HCT116 (cell line): ENCODE measurements at regions not wholly inside any gene's neighbourhood (a gene's known extent, or its start where the extent isn't known, plus 50 kb on each side); places are given as distances from the start of the nearest gene placed in this dataset.

Experiments
- ATAC-seq: fragments of 200-7000 bp; cut with Tn5 transposase; 2 replicates; pipeline ENCODE4 v1.9.1; 2020; ENCODE audit warnings: mild to moderate bottlenecking, moderate library complexity
- BruUV-seq: library from RNA; stranded (reverse); fragments of 400-500 nt; replicated peaks from 2 replicates; lab custom pipeline; 2021; lab: Mats Ljungman, UMichigan
- CTCF ChIA-PET: fragments of 300-600 bp; sonication (Branson Sonifier 250); formaldehyde crosslinking; loops from one replicate; lab custom pipeline; 2021; ENCODE audit warnings: antibody characterized with exemption; lab: Charles Lee
- POLR2A ChIA-PET: fragments of 300-600, 350-600 bp; sonication (Branson Sonifier 250); formaldehyde crosslinking; loops from one replicate; lab custom pipeline; 2021; ENCODE audit warnings: antibody characterized with exemption; lab: Charles Lee
- RAD21 ChIA-PET, 2 experiments: fragments of 300-600 bp; sonication (Branson Sonifier 250); formaldehyde crosslinking; loops; one replicate each; lab custom pipeline; 2023; ENCODE audit warnings: low total read pairs in 2 of 2; ENCODE audit not compliant: uncharacterized antibody in 2 of 2, unreplicated experiment in 2 of 2, low non-redundant PET in 1 of 2; lab: Charles Lee
- DNase-seq: peaks from one replicate; pipeline ENCODE4 v3.0.0-alpha.2; 2010; ENCODE audit warnings: low read depth, low spot score
- H2AFZ ChIP-seq: fragments of 200-600 bp; shearing (Covaris generic), sonication (generic); 2 replicates; pipeline ENCODE4 v1.6.1; 2017; ENCODE audit warnings: low read depth, mixed run types, mixed read lengths, antibody characterized with exemption, low read length; ENCODE audit not compliant: poor library complexity, severe bottlenecking
- H3K27ac ChIP-seq: 2 replicates; pipeline ENCODE4 v1.5.1; 2012; ENCODE audit warnings: low read depth, low read length
- H3K27me3 ChIP-seq: fragments of 200-600 bp; sonication (generic); 2 replicates; pipeline ENCODE4 v1.6.1; 2016; ENCODE audit warnings: mixed run types, low read length, mixed read lengths; ENCODE audit not compliant: insufficient read depth
- H3K36me3 ChIP-seq, 2 experiments: fragments of 200-500 bp in 1 of 2; fragments of 200-600 bp in 1 of 2; sonication (Bioruptor generic) in 1 of 2; sonication (generic) in 1 of 2; 2 replicates each; pipeline versions ENCODE4 v1.5.1 to v1.6.1; 2014 to 2016; ENCODE audit warnings: low read length in 2 of 2, inconsistent platforms in 1 of 2, mixed read lengths in 1 of 2, mixed run types in 1 of 2; ENCODE audit not compliant: insufficient read depth in 2 of 2, control insufficient read depth in 1 of 2
- H3K4me1 ChIP-seq, 2 experiments: fragments of 200-600 bp in 1 of 2; sonication (generic) in 1 of 2; 2 replicates each; pipeline versions ENCODE4 v1.5.1 to v1.6.1; 2012 to 2017; ENCODE audit warnings: low read length in 2 of 2, inconsistent platforms in 1 of 2, mild to moderate bottlenecking in 1 of 2, mixed read lengths in 1 of 2, mixed run types in 1 of 2, moderate library complexity in 1 of 2; ENCODE audit not compliant: insufficient read depth in 2 of 2, control insufficient read depth in 1 of 2
- H3K4me2 ChIP-seq: fragments of 200-600 bp; sonication (generic); 2 replicates; pipeline ENCODE4 v1.6.1; 2017; ENCODE audit warnings: mixed run types, low read length, mixed read lengths
- H3K4me3 ChIP-seq, 2 experiments: fragments of 200-600 bp in 1 of 2; sonication (generic) in 1 of 2; replicated peaks in 1 of 2; 2 replicates each; pipeline ENCODE4 v1.5.1; 2011 to 2016; ENCODE audit warnings: low read length in 2 of 2, control low read depth in 1 of 2, low read depth in 1 of 2, mild to moderate bottlenecking in 1 of 2, mixed read lengths in 1 of 2, mixed run types in 1 of 2
- H3K79me2 ChIP-seq: fragments of 200-600 bp; sonication (generic); 2 replicates; pipeline ENCODE4 v1.6.1; 2017; ENCODE audit warnings: mild to moderate bottlenecking, mixed run types, low read length, moderate library complexity, mixed read lengths; ENCODE audit not compliant: insufficient read depth
- H3K9ac ChIP-seq: fragments of 200-600 bp; sonication (generic); 2 replicates; pipeline ENCODE4 v1.6.1; 2016; ENCODE audit warnings: low read length, mixed read lengths
- H3K9me2 ChIP-seq: fragments of 200-600 bp; sonication (generic), shearing (Covaris generic); 2 replicates; pipeline ENCODE4 v1.6.1; 2017; ENCODE audit warnings: mixed run types, mild to moderate bottlenecking, moderate library complexity; ENCODE audit not compliant: insufficient read depth
- H3K9me3 ChIP-seq, 2 experiments: fragments of 200-500 bp in 1 of 2; fragments of 200-600 bp in 1 of 2; sonication (Bioruptor generic) in 1 of 2; sonication (generic) in 1 of 2; 2 replicates each; pipeline ENCODE4 v1.6.1; 2014 to 2017; ENCODE audit warnings: low read length in 2 of 2, mixed read lengths in 2 of 2, inconsistent platforms in 1 of 2, low read depth in 1 of 2, mild to moderate bottlenecking in 1 of 2, mixed run types in 1 of 2, moderate library complexity in 1 of 2; ENCODE audit not compliant: control insufficient read depth in 1 of 2, insufficient read depth in 1 of 2
- H4K20me1 ChIP-seq: fragments of 200-600 bp; sonication (generic), shearing (Covaris generic); 2 replicates; pipeline ENCODE4 v1.6.1; 2017; ENCODE audit warnings: mixed run types, mild to moderate bottlenecking, moderate library complexity; ENCODE audit not compliant: insufficient read depth
- CBX3 ChIP-seq: IDR thresholded peaks from 2 replicates; pipeline ENCODE4 v1.6.1; 2012; ENCODE audit warnings: low read depth
- CTCF ChIP-seq, 3 experiments: fragments of 200-600 bp in 1 of 3; sonication (generic) in 1 of 3; IDR thresholded peaks in 2 of 3; conservative IDR thresholded peaks in 1 of 3; 2 replicates each; pipeline ENCODE4 v1.5.1; 2012 to 2017; ENCODE audit warnings: low read depth in 2 of 3, low read length in 2 of 3, antibody characterized with exemption in 1 of 3, borderline replicate concordance in 1 of 3, control low read depth in 1 of 3, mild to moderate bottlenecking in 1 of 3, mixed read lengths in 1 of 3, mixed run types in 1 of 3, moderate library complexity in 1 of 3; ENCODE audit not compliant: insufficient read depth in 1 of 3
- EGR1 ChIP-seq: IDR thresholded peaks from 2 replicates; pipeline ENCODE4 v1.6.1; 2012; ENCODE audit warnings: low read depth
- EZH2 ChIP-seq: fragments of 200-600 bp; sonication (generic); IDR thresholded peaks from 2 replicates; pipeline ENCODE4 v1.6.1; 2017; ENCODE audit warnings: antibody characterized with exemption, mixed run types
- FOSL1 ChIP-seq: IDR thresholded peaks from 2 replicates; pipeline ENCODE4 v1.6.1; 2012; ENCODE audit warnings: low read depth
- POLR2AphosphoS5 ChIP-seq: IDR thresholded peaks from 2 replicates; pipeline ENCODE4 v1.6.1; 2011; ENCODE audit warnings: mild to moderate bottlenecking, low read depth, low read length, moderate library complexity
- RAD21 ChIP-seq: IDR thresholded peaks from 2 replicates; pipeline ENCODE4 v1.6.1; 2012; ENCODE audit warnings: low read depth, mild to moderate bottlenecking
- SRF ChIP-seq: IDR thresholded peaks from 2 replicates; pipeline ENCODE4 v1.6.1; 2012; ENCODE audit warnings: low read depth
- TCF7L2 ChIP-seq: IDR thresholded peaks from 2 replicates; pipeline ENCODE4 v1.7.0; 2011; ENCODE audit warnings: borderline replicate concordance, inconsistent platforms; ENCODE audit not compliant: insufficient read depth, insufficient read length; ENCODE audit errors: extremely low read depth
- ZBTB33 ChIP-seq: IDR thresholded peaks from 2 replicates; pipeline ENCODE4 v1.6.1; 2011; ENCODE audit warnings: mild to moderate bottlenecking, low read length, moderate library complexity; ENCODE audit not compliant: insufficient replicate concordance; ENCODE audit errors: extremely low read depth
- ZFX ChIP-seq: fragments of 450-650 bp; IDR thresholded peaks from 2 replicates; pipeline ENCODE4 v1.6.1; 2017
- intact Hi-C: fragments of 100-400 bp; cut with micrococcal nuclease; formaldehyde crosslinking; loops from 2 replicates; pipeline ENCODE4 v1.10.0; 2022

- Histone ChIP-seq H3K4me2 (no peak overlapping the region), H3K4me3 (no peak overlapping the region), H3K9me2 (no peaks in the 10 kb centered on the region), H3K9me3 (peaks cover 0 to 3% of the 10 kb centered on the region in 2 experiments; a peak in 2 of 4 replicates), H3K9ac (no peak overlapping the region), H3K36me3 (no peaks in the 10 kb centered on the region), H3K27ac (no peak overlapping the region), H3K4me1 (no peaks in the 10 kb centered on the region), H2AFZ (no peak overlapping the region), H3K27me3 (no peaks in the 10 kb centered on the region)
- ATAC-seq (no peak), DNase-seq (no peak)
- CTCF ChIA-PET: no interaction called here
- no TSS peak for BruUV-seq
- intact Hi-C loops: no loop called here
- POLR2A ChIA-PET: no interaction called here
- no peak for TF ChIP-seq ZFX
- peak in 2 of 3 experiments; percentile 42 to 53; a peak in 4 of 6 replicates for TF ChIP-seq CTCF (IDR thresholded peaks at IDR 0.05 in 2 of 3, conservative IDR thresholded peaks at IDR 0.05 in 1 of 3; ENCODE audit: borderline replicate concordance in 1 of 3, insufficient read depth in 1 of 3, low read depth in 2 of 3, low read length in 2 of 3)
- TF ChIP-seq, all 23 proteins: peak for 1
- H3K79me2 ChIP-seq: no peaks in the 10 kb centered on the region
- no peaks in the 10 kb centered on the region for H4K20me1 ChIP-seq
- RAD21 ChIA-PET: no interaction called here
Measured at GRCh38 chr7:52017802-52018679, 701.4 kb upstream of the COBL start.

- Histone ChIP-seq H3K9me2 (no peaks in the 10 kb centered on the region), H3K27ac (no peak overlapping the region), H3K27me3 (no peaks in the 10 kb centered on the region), H3K4me2 (no peak overlapping the region), H4K20me1 (no peaks in the 10 kb centered on the region), H2AFZ (no peak overlapping the region), H3K9me3 (peaks cover 0 to 14% of the 10 kb centered on the region in 2 experiments; a peak in 2 of 4 replicates), H3K79me2 (no peaks in the 10 kb centered on the region), H3K36me3 (no peaks in the 10 kb centered on the region), H3K4me3 (no peak overlapping the region), H3K9ac (no peak overlapping the region), H3K4me1 (no peaks in the 10 kb centered on the region)
- no TSS peak for BruUV-seq
- POLR2A ChIA-PET: no interaction called here
- RAD21 ChIA-PET: no interaction called here
- CTCF ChIA-PET: no interaction called here
- intact Hi-C loops: no loop called here
- no peak for ATAC-seq
- DNase-seq: no peak
- TF ChIP-seq EGR1 (no peak), FOSL1 (no peak), RAD21 (no peak), POLR2AphosphoS5 (no peak), EZH2 (no peak), CBX3 (no peak), ZBTB33 (no peak), TCF7L2 (no peak), SRF (no peak)
Measured at GRCh38 chr7:52009181-52009580, 692.6 kb upstream of the COBL start.
